ENCODE measurements at regions not wholly inside any gene's neighbourhood (a gene's known extent, or its start where the extent isn't known, plus 50 kb on each side); places are given as distances from the start of the nearest gene placed in this dataset.
"Not testable (repeated sequence)": the region's sequence is repeated elsewhere in the genome, so short reads cannot be mapped to it uniquely, and the experiment has no call there.

DNA sequence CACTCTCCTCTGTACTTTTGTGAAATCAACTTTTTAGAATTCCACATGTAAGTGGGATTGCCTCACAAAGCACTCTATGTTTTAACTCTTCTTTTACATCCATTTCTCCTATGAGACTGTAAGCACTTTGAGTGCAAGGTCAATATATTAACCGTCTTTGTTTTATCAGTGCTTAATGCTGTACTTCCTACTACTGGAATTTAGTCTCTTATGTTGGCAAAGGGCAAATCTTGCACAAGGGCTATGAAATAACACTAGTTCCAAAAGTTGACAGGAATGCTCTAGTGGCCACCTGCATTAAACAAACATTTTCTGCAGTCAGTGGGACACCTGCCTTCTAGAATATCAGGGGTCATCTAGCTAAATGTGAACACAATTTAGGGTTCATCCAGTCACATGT lies 117.5 kb upstream of the SPATA31A3 start:
- peak; percentile 41 to 45 for ATAC-seq
- H3K4me1 ChIP-seq; H3K36me3 ChIP-seq; H3K27me3 ChIP-seq (ENCODE audit: low read depth); H3K27ac ChIP-seq; H3K4me3 ChIP-seq; DNase-seq; H3K9me3 ChIP-seq; intact Hi-C loops (cut with DNase I): not testable (repeated sequence)

- ATAC-seq; intact Hi-C loops (cut with DNase I); DNase-seq: not testable (repeated sequence)
Measured at GRCh38 chr9:67106659-67107058, 114.3 kb upstream of the SPATA31A3 start.

DNA sequence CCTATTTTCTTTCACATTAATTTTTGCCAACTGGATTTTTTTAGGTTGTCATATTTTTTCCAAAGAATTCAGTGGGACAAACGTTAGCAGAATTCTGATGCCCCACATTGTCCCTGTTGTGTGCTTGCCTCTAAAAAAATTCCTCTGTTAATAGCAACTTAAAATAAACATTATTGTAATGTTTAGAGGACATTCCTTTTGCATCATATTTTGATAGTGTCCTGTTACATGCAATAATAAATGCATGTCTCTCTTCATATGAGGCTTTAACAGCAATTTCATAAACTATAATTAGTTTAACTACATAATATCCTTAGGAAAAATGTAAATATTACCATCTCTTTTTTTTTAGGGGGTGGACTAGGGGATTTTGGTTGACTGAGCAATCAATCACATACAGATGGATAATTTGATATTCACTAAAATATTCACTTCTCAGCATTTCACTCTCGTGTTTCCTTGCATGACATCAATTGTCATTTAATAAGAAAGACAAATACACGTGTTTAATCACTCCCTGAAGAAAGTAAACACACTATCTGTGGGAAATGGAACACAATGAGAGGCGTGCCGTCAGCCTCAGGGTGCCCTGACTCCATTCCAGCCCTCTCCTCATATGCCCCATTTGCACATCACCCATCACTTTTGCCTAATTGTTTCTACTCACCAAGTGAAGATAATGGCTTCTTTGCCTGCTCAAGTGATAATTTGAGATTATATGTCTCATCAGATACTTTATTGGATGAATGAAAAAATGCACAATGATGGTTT lies 110.3 kb upstream of the SPATA31A3 start:
- intact Hi-C loops (cut with DNase I); ATAC-seq; H3K4me3 ChIP-seq; H3K27ac ChIP-seq; DNase-seq; H3K27me3 ChIP-seq (ENCODE audit: low read depth); H3K4me1 ChIP-seq; H3K9me3 ChIP-seq; H3K36me3 ChIP-seq: not testable (repeated sequence)

More at GRCh38 chr9:67106659-67107058, 114.3 kb upstream of the SPATA31A3 start:
- H3K27ac ChIP-seq; H3K27me3 ChIP-seq (ENCODE audit: low read depth); H3K4me1 ChIP-seq; H3K4me3 ChIP-seq; H3K36me3 ChIP-seq; H3K9me3 ChIP-seq: not testable (repeated sequence)

DNA sequence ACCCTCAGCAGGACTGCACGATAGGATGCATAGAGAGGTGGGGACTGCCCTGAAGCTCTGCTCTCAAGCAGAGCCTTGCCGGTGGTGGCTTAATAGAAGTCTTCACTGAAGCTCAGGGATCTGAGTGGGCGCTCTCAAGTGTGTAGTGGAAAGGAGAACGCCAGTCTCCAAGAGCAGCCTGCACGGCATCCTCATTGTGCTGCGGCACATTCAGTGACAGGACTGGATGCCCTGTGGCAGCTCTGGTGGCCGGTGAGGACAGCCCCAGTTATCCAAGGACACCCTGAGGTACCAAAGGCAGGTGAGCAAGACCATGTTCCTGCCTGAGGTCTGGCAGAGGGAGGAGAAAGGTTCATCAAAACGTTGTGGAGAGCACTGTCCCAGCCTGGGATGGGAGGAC lies 98.8 kb upstream of the SPATA31A3 start:
- intact Hi-C loops (cut with DNase I); H3K4me3 ChIP-seq; ATAC-seq; DNase-seq; H3K9me3 ChIP-seq; H3K4me1 ChIP-seq; H3K36me3 ChIP-seq; H3K27me3 ChIP-seq (ENCODE audit: low read depth); H3K27ac ChIP-seq: not testable (repeated sequence)

GRCh38 chr9:67086862-67087261 lies 94.5 kb upstream of the SPATA31A3 start:
- H3K27me3 ChIP-seq (ENCODE audit: low read depth); ATAC-seq; H3K4me1 ChIP-seq; H3K9me3 ChIP-seq; intact Hi-C loops (cut with DNase I); DNase-seq; H3K4me3 ChIP-seq; H3K36me3 ChIP-seq; H3K27ac ChIP-seq: not testable (repeated sequence)

DNA sequence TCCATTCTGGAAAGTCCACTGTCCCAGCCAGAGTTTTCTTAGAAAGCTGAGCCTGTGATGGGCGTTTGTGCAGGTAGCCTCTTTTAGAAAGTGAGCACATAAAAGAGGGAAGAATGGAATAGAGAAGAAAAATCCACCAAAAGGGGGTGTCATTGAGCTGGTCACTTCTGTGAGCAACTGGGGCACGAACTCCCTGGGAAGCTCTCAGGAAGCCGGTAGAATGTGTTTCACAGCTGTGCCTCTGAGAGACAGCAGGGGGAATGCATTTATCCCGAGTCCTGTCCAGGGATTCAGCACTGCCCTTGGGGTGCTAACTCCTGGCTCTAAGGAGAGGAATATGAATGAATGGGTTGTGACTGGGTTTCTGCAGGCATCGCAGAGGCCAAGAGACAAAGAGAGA lies 73.8 kb upstream of the SPATA31A3 start:
- H3K4me1 ChIP-seq; H3K27ac ChIP-seq; ATAC-seq; H3K4me3 ChIP-seq; intact Hi-C loops (cut with DNase I); H3K9me3 ChIP-seq; H3K27me3 ChIP-seq (ENCODE audit: low read depth); H3K36me3 ChIP-seq; DNase-seq: not testable (repeated sequence)

GRCh38 chr9:67058898-67059715 lies 66.8 kb upstream of the SPATA31A3 start:
- H3K27ac ChIP-seq; intact Hi-C loops (cut with DNase I); H3K36me3 ChIP-seq; H3K9me3 ChIP-seq; ATAC-seq; H3K4me1 ChIP-seq; H3K27me3 ChIP-seq (ENCODE audit: low read depth): not testable (repeated sequence)
- peak overlapping the region; percentile 29 for H3K4me3 ChIP-seq
- DNase-seq = peak; percentile 48

All from lower lobe of right lung (tissue), 2 donors.